Neuronal stem cell (in vitro differentiated cells): ENCODE measurements at regions not wholly inside any gene's neighbourhood (a gene's known extent, or its start where the extent isn't known, plus 50 kb on each side); places are given as distances from the start of the nearest gene placed in this dataset.

Source experiments
- DNase-seq: peaks from one replicate; pipeline ENCODE4 v3.0.0-alpha.2; 2013; ENCODE audit warnings: low spot score
- H2AFZ ChIP-seq: one replicate; pipeline ENCODE4 v1.6.1; 2013; ENCODE audit warnings: mild to moderate bottlenecking, low read length, inconsistent platforms
- H2AK5ac ChIP-seq: 2 replicates; pipeline ENCODE4 v1.6.1; 2013; ENCODE audit warnings: low read depth, mild to moderate bottlenecking, inconsistent platforms, low read length, moderate library complexity, mixed read lengths
- H2BK120ac ChIP-seq: 2 replicates; pipeline ENCODE4 v1.6.1; 2013; ENCODE audit warnings: low read depth, mild to moderate bottlenecking, inconsistent platforms, low read length, moderate library complexity, mixed read lengths
- H2BK12ac ChIP-seq: one replicate; pipeline ENCODE4 v1.6.1; 2013; ENCODE audit warnings: low read length, inconsistent platforms
- H2BK15ac ChIP-seq: 2 replicates; pipeline ENCODE4 v1.6.1; 2013; ENCODE audit warnings: mild to moderate bottlenecking, low read length, inconsistent platforms, mixed read lengths
- H2BK5ac ChIP-seq: one replicate; pipeline ENCODE4 v1.6.1; 2013; ENCODE audit warnings: inconsistent platforms, mild to moderate bottlenecking, low read length, moderate library complexity
- H3K14ac ChIP-seq: one replicate; pipeline ENCODE4 v1.6.1; 2013; ENCODE audit warnings: low read length, inconsistent platforms
- H3K18ac ChIP-seq: 2 replicates; pipeline ENCODE4 v1.6.1; 2013; ENCODE audit warnings: low read length, inconsistent platforms
- H3K23ac ChIP-seq: 2 replicates; pipeline ENCODE4 v1.6.1; 2013; ENCODE audit warnings: low read depth, mild to moderate bottlenecking, mixed read lengths, low read length, inconsistent platforms; ENCODE audit not compliant: poor library complexity
- H3K27ac ChIP-seq: replicated peaks from 3 replicates; pipeline ENCODE4 v1.5.1; 2013; ENCODE audit warnings: low read length, inconsistent platforms
- H3K27me3 ChIP-seq, 3 experiments: 2 replicates each; pipeline ENCODE4 v1.6.1; 2013; ENCODE audit warnings: low read length in 3 of 3, mild to moderate bottlenecking in 2 of 3, inconsistent platforms in 1 of 3, low read depth in 1 of 3, mixed read lengths in 1 of 3, moderate library complexity in 1 of 3; ENCODE audit not compliant: control insufficient read depth in 3 of 3, insufficient read depth in 3 of 3
- H3K36me3 ChIP-seq, 2 donors: replicated peaks in 1 of 2; 2 replicates each; pipeline ENCODE4 v1.6.1; 2013; ENCODE audit warnings: low read length in 2 of 2; ENCODE audit not compliant: control insufficient read depth in 2 of 2, insufficient read depth in 2 of 2
- H3K4ac ChIP-seq: 2 replicates; pipeline ENCODE4 v1.6.1; 2013; ENCODE audit warnings: inconsistent platforms, mild to moderate bottlenecking, low read length, moderate library complexity
- H3K4me1 ChIP-seq, 2 donors: 1 replicate in 1 of 2; 2 replicates in 1 of 2; pipeline ENCODE4 v1.6.1; 2013; ENCODE audit warnings: low read length in 2 of 2, low read depth in 1 of 2; ENCODE audit not compliant: control insufficient read depth in 2 of 2, insufficient read depth in 1 of 2
- H3K4me2 ChIP-seq: one replicate; pipeline ENCODE4 v1.6.1; 2013; ENCODE audit warnings: mild to moderate bottlenecking, low read length, inconsistent platforms; ENCODE audit not compliant: insufficient read depth, poor library complexity, severe bottlenecking
- H3K4me3 ChIP-seq, 2 donors: 2 replicates each; pipeline ENCODE4 v1.5.1; 2013; ENCODE audit warnings: low read length in 2 of 2, mild to moderate bottlenecking in 2 of 2, inconsistent platforms in 1 of 2, moderate library complexity in 1 of 2
- H3K79me1 ChIP-seq: one replicate; pipeline ENCODE4 v1.6.1; 2013; ENCODE audit warnings: low read depth, mild to moderate bottlenecking, inconsistent platforms, low read length, moderate library complexity
- H3K9ac ChIP-seq: one replicate; pipeline ENCODE4 v1.6.1; 2013; ENCODE audit warnings: mild to moderate bottlenecking, low read depth, low read length, inconsistent platforms; ENCODE audit not compliant: poor library complexity
- H3K9me3 ChIP-seq, 2 donors: replicated peaks in 1 of 2; 2 replicates each; pipeline versions ENCODE3 to v1.6.1; 2013; ENCODE audit warnings: low read length in 2 of 2, mild to moderate bottlenecking in 2 of 2, inconsistent platforms in 1 of 2, low read depth in 1 of 2, mixed read lengths in 1 of 2, moderate library complexity in 1 of 2; ENCODE audit not compliant: control insufficient read depth in 2 of 2, insufficient read depth in 1 of 2
- H4K8ac ChIP-seq: one replicate; pipeline ENCODE4 v1.6.1; 2013; ENCODE audit warnings: low read depth, mild to moderate bottlenecking, inconsistent platforms, low read length, moderate library complexity
- H4K91ac ChIP-seq: one replicate; pipeline ENCODE4 v1.6.1; 2013; ENCODE audit warnings: low read length, low read depth, mild to moderate bottlenecking, inconsistent platforms; ENCODE audit not compliant: poor library complexity
- WGBS, 2 donors: extraction: QIAGEN DNeasy Blood & Tissue Kit; methylation state at CpG; one replicate each; pipeline ENCODE4 v1.1.7; 2013; ENCODE audit warnings: missing lambda C conversion rate in 2 of 2, mixed read lengths in 1 of 2; ENCODE audit not compliant: insufficient read length in 2 of 2, insufficient replicate concordance in 1 of 2; ENCODE audit errors: extremely low coverage in 2 of 2; 5-methylcytosine and 5-hydroxymethylcytosine counted together

DNA sequence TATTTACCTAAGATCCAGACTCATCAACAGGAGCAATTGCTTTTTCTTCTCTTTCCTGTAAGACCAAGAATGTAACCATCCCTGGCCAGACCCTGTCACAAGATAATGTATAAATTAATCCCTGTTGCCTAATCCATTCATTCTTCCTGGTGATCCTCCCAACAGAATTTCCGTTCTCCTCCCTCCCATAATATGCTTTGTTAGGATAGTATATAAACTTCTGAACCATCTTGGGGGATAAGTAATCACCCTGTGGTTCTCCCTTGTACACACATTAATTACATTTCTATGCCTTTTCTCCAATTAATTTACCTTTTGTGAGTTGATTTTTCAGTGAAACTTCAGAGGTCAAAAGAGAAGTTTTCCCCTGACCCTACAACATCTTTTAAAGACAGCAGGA, 76.2 kb upstream of the RASSF8 start:
- no peak overlapping the region for H2BK12ac ChIP-seq
- no peak overlapping the region for H3K4me2 ChIP-seq
- H3K79me1 ChIP-seq: no peaks in the 10 kb centered on the region
- H3K4me3 ChIP-seq: no peak overlapping the region
- DNase-seq: no peak
- H3K9me3 ChIP-seq: no peaks in the 10 kb centered on the region
- no peaks in the 10 kb centered on the region for H3K36me3 ChIP-seq
- H2BK5ac ChIP-seq: no peak overlapping the region
- no peak overlapping the region for H2BK120ac ChIP-seq
- no peak overlapping the region for H4K8ac ChIP-seq
- H3K14ac ChIP-seq: no peak overlapping the region
- no peak overlapping the region for H3K9ac ChIP-seq
- no peak overlapping the region for H2BK15ac ChIP-seq
- H3K27me3 ChIP-seq: no peaks in the 10 kb centered on the region
- no CpG with 5 or more reads among the region's 1 CpG for WGBS, 2 donors
- no peak overlapping the region for H3K27ac ChIP-seq
- H2AFZ ChIP-seq: no peak overlapping the region
- H3K4ac ChIP-seq: no peak overlapping the region
- no peak overlapping the region for H3K18ac ChIP-seq
- no peak overlapping the region for H3K23ac ChIP-seq
- H4K91ac ChIP-seq: no peak overlapping the region
- peaks cover 0 to 4% of the 10 kb centered on the region in 2 donors for H3K4me1 ChIP-seq
- H2AK5ac ChIP-seq: no peak overlapping the region

DNA sequence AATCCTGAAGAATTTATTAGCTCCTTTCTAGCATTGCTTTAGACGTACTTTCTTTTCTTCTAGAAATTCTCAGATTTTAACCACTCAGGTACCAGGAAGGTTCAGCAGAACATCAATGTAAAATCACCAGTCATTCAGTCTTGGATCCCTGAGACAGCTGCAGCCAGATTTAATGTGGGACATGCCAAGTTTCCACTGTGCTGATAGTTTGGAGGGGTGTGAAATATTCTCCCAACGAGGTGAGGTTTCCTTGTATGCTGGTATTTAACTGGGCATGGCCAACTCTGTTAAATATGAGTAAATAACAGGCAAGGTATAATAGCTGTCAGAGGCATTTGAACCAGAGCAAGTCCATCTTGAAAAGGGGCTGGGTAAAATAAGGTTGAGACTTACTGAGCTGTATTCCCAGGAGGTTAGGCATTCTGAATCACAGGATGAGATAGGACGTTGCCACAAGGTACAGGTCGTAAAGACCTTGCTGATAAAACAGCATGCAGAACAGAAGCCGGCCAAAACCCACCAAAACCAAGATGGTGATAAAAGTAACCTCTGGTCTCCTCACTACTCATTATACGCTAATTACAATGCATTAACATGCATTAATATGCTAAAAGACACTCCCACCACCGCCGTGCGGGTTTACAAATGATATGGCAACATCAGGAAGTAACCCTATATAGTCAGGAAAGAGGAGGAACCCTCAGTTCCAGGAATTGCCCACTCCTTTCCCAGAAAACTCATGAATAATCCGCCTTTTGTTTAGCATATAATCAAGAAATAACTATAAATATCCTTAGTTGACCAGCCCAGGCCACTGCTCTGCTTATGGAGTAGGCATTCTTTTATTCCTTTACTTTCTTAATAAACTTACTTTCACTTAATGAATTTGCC, 75.2 kb upstream of the RASSF8 start:
- H2BK5ac ChIP-seq: no peak overlapping the region
- no peak overlapping the region for H3K4ac ChIP-seq
- no peaks in the 10 kb centered on the region for H3K9me3 ChIP-seq
- H4K8ac ChIP-seq: no peak overlapping the region
- H2AK5ac ChIP-seq: no peak overlapping the region
- no peak overlapping the region for H3K18ac ChIP-seq
- no peak for DNase-seq
- H2BK120ac ChIP-seq: no peak overlapping the region
- no peaks in the 10 kb centered on the region for H3K36me3 ChIP-seq
- H3K27ac ChIP-seq: no peak overlapping the region
- H3K27me3 ChIP-seq: no peaks in the 10 kb centered on the region
- H2BK15ac ChIP-seq: no peak overlapping the region
- peaks cover 0 to 4% of the 10 kb centered on the region in 2 donors for H3K4me1 ChIP-seq
- H3K9ac ChIP-seq: no peak overlapping the region
- H3K79me1 ChIP-seq: no peaks in the 10 kb centered on the region
- no peak overlapping the region for H3K4me3 ChIP-seq
- no peak overlapping the region for H3K23ac ChIP-seq
- H2AFZ ChIP-seq: peak overlapping the region; percentile 79
- no peak overlapping the region for H3K14ac ChIP-seq
- no peak overlapping the region for H4K91ac ChIP-seq
- WGBS, 2 donors: no CpG with 5 or more reads among the region's 10 CpGs
- no peak overlapping the region for H2BK12ac ChIP-seq
- no peak overlapping the region for H3K4me2 ChIP-seq

DNA sequence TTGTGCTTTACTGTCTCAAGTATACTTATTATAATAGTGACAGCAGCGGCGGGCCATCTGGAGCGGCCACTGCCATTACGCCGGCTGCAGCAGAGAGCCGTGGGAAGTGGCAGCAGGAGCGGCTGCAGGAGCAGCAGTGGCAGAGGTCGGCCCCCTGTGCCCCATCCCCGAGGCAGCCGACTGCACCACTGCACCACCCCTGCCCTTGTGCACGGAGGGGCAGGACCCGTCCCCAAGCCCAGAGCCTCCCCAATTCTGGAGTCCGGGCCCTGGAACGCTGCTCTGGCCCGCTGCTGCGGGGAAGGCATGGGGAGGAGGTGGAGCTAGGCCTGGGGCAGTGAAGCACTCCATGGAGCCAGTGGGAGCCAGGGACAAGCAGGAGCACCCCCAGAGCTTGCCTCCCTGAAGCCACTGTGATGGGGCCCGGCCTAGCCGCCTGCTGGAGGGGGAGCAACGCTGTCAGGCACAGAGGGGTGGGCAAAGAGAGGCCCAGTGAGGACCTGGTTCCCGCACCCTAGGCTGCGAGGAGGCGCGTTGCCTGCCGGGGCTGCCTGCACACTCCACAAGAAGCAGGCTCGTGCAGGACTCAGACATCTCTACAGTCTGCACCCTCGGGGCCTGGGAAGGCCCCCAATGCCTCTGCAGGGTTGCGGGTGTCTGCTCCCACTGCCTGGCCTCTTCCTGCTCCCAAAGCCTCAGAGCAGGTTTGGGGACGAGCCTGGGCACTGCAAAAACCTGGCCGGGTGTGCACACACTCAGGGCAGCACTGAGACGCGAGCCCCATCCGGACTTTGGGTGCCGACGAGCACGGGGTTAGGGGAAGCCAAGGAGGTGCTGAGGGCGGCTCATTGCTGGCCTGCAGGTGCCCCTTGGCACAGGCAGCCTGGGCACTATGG, 74.2 kb upstream of the RASSF8 start:
- H2BK15ac ChIP-seq: peak overlapping the region; percentile 19

DNA sequence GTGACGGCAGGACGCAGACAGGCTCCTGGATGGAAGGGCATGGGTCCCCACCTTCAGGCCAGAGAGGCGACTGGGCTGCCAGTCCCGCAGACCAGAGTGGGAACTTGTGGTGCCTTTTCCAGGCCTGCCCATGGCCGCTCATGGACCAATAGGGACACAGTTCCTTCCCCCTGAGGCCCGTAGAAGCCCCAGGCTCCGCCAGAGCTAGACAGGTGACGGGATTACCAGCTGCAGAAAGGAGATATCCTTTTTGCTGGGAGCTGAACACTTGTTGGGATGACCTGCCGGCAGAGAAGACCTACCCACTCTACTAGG, 73.6 kb upstream of the RASSF8 start:
- Histone ChIP-seq H2AK5ac (peak overlapping the region; percentile 76), H3K4ac (no peak overlapping the region), H2BK5ac (no peak overlapping the region), H3K9me3 (no peaks in the 10 kb centered on the region), H3K27me3 (no peaks in the 10 kb centered on the region), H3K9ac (no peak overlapping the region), H3K14ac (no peak overlapping the region), H3K79me1 (no peaks in the 10 kb centered on the region), H2BK15ac (peak overlapping the region; percentile 19), H3K4me1 (peaks cover 0 to 7% of the 10 kb centered on the region in 2 donors), H2BK12ac (no peak overlapping the region), H3K4me2 (no peak overlapping the region), H3K23ac (no peak overlapping the region), H4K91ac (no peak overlapping the region), H4K8ac (no peak overlapping the region), H3K36me3 (no peaks in the 10 kb centered on the region), H2AFZ (peak overlapping the region; percentile 79), H3K4me3 (no peak overlapping the region), H3K27ac (no peak overlapping the region), H2BK120ac (no peak overlapping the region), H3K18ac (peak overlapping the region; percentile 86)
- no peak for DNase-seq
- WGBS, 2 donors: no CpG with 5 or more reads among the region's 9 CpGs

More for the DNA sequence above, 74.2 kb upstream of the RASSF8 start:
- Histone ChIP-seq H3K79me1 (no peaks in the 10 kb centered on the region), H4K8ac (no peak overlapping the region), H2AFZ (peak overlapping the region; percentile 79), H3K36me3 (no peaks in the 10 kb centered on the region), H3K23ac (no peak overlapping the region), H4K91ac (no peak overlapping the region), H3K27ac (no peak overlapping the region), H2BK12ac (no peak overlapping the region), H3K18ac (peak overlapping the region; percentile 86), H2BK120ac (peak overlapping the region; percentile 9), H3K9ac (no peak overlapping the region), H3K9me3 (no peaks in the 10 kb centered on the region), H2AK5ac (peak overlapping the region; percentile 76), H3K27me3 (no peaks in the 10 kb centered on the region), H2BK5ac (no peak overlapping the region), H3K4me2 (no peak overlapping the region), H3K4me1 (peaks cover 0 to 7% of the 10 kb centered on the region in 2 donors), H3K14ac (no peak overlapping the region), H3K4me3 (no peak overlapping the region), H3K4ac (no peak overlapping the region)
- no CpG with 5 or more reads among the region's 36 CpGs for WGBS, 2 donors
- DNase-seq: no peak
